Activated CD8-positive, alpha-beta memory T cell treated with anti-CD3 and anti-CD28 coated beads, Interleukin-2, amount 50 U/mL, for 48 hours (primary cell): ENCODE measurements at regions not wholly inside any gene's neighbourhood (a gene's known extent, or its start where the extent isn't known, plus 50 kb on each side); places are given as distances from the start of the nearest gene placed in this dataset.

Source experiments
- DNase-seq: peaks from one replicate; pipeline ENCODE4 v3.0.0-alpha.2; 2020

GRCh38 chr1:87888446-87888845, 559.8 kb downstream of the LMO4 start:
- no peak for DNase-seq

GRCh38 chr1:87894062-87894461, 565.4 kb downstream of the LMO4 start:
- no peak for DNase-seq

GRCh38 chr1:87897481-87897880, 568.8 kb downstream of the LMO4 start:
- no peak for DNase-seq

- DNase-seq = no peak
These were observed 569.8 kb downstream of the LMO4 start for GRCh38 chr1:87898431-87898830.

GRCh38 chr1:87899017-87899416, 570.3 kb downstream of the LMO4 start:
- DNase-seq = no peak

GRCh38 chr1:87899746-87900145, 571.1 kb downstream of the LMO4 start:
- no peak for DNase-seq

GRCh38 chr1:87902830-87903229, 574.1 kb downstream of the LMO4 start:
- DNase-seq = no peak

GRCh38 chr1:87903242-87903641, 574.6 kb downstream of the LMO4 start:
- no peak for DNase-seq

GRCh38 chr1:87904651-87905050, 576.0 kb downstream of the LMO4 start:
- DNase-seq = no peak

GRCh38 chr1:87905651-87906050, 577.0 kb downstream of the LMO4 start:
- no peak for DNase-seq

GRCh38 chr1:87906078-87906477, 577.4 kb downstream of the LMO4 start:
- no peak for DNase-seq

- DNase-seq = no peak
These were observed 584.7 kb downstream of the LMO4 start for GRCh38 chr1:87913361-87913760.

- DNase-seq = no peak
These were observed 585.7 kb downstream of the LMO4 start for GRCh38 chr1:87914396-87914795.

- no peak for DNase-seq
These were observed 587.1 kb downstream of the LMO4 start for GRCh38 chr1:87915771-87916170.

GRCh38 chr1:87916965-87917364, 588.3 kb downstream of the LMO4 start:
- DNase-seq = no peak

- no peak for DNase-seq
These were observed 589.7 kb downstream of the LMO4 start for GRCh38 chr1:87918398-87918797.

- no peak for DNase-seq
These were observed 594.2 kb downstream of the LMO4 start for GRCh38 chr1:87922885-87923284.

GRCh38 chr1:87926131-87926830, 597.6 kb downstream of the LMO4 start:
- DNase-seq = no peak

- no peak for DNase-seq
These were observed 598.2 kb downstream of the LMO4 start for GRCh38 chr1:87926921-87927320.

GRCh38 chr1:87927391-87928280, 599.0 kb downstream of the LMO4 start:
- DNase-seq = no peak

GRCh38 chr1:87928623-87929022, 599.9 kb downstream of the LMO4 start:
- DNase-seq = no peak

- DNase-seq = no peak
These were observed 601.2 kb downstream of the LMO4 start for GRCh38 chr1:87929906-87930305.

- no peak for DNase-seq
These were observed 602.1 kb downstream of the LMO4 start for GRCh38 chr1:87930796-87931195.

- DNase-seq = no peak
These were observed 604.5 kb downstream of the LMO4 start for GRCh38 chr1:87933171-87933570.
